ENCODE measurements at regions not wholly inside any gene's neighbourhood (a gene's known extent, or its start where the extent isn't known, plus 50 kb on each side); places are given as distances from the start of the nearest gene placed in this dataset.

DNA sequence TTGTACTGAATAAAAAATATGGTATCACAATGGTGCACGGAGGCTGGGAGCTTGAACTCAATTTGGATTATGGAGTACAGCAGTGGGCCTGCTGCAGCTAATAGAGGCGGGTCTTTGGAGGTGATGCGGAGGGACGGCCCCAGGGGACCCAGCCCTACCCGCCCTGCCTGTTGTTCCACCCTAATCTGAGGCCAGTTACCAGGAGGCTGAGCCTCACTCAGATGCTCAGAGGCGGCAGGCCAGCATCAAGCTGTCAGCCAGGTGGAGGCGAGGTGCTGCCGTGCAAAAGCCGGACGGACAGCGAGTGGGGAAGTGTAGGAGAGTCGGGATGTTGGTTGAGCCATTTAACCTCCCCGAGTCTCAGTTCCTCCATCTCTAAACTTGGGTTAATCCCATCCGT lies 218.5 kb upstream of the RGMA start:
- no peak overlapping the region for H3K27ac ChIP-seq (ENCODE audit: low read length, poor library complexity, severe bottlenecking)
- no peak for DNase-seq
- no peak overlapping the region for H3K4ac ChIP-seq (ENCODE audit: low read depth in 1 of 2, low read length in 2 of 2)
- H3K79me1 ChIP-seq (replicated peaks; ENCODE audit: low read length, poor library complexity, severe bottlenecking): no peaks in the 10 kb centered on the region
- H2BK5ac ChIP-seq (ENCODE audit: low read depth, low read length, poor library complexity, severe bottlenecking): no peak overlapping the region
- H4K91ac ChIP-seq (ENCODE audit: low read length): no peak overlapping the region
- no peak overlapping the region for H2AFZ ChIP-seq (ENCODE audit: low read depth, low read length)
- no peak overlapping the region for H3K9ac ChIP-seq (ENCODE audit: low read length)
- H2BK120ac ChIP-seq (ENCODE audit: low read depth, low read length): no peak overlapping the region
- H2AK5ac ChIP-seq (ENCODE audit: low read length, severe bottlenecking): no peak overlapping the region
- H3K23ac ChIP-seq (ENCODE audit: low read length in 2 of 2): no peak overlapping the region
- H4K8ac ChIP-seq (ENCODE audit: low read length): no peak overlapping the region
- H3K14ac ChIP-seq (ENCODE audit: low read length in 2 of 2): no peak overlapping the region
- H3K27me3 ChIP-seq (ENCODE audit: control insufficient read depth in 1 of 2, insufficient read depth in 1 of 2, low read length in 2 of 2): no peaks in the 10 kb centered on the region
- no peak overlapping the region for H3K4me3 ChIP-seq (ENCODE audit: insufficient read depth in 1 of 2, low read depth in 1 of 2, low read length in 2 of 2)
- no peak overlapping the region for H3K18ac ChIP-seq (ENCODE audit: low read depth in 1 of 2, low read length in 2 of 2)
- H3K9me3 ChIP-seq (ENCODE audit: control insufficient read depth, low read length): no peaks in the 10 kb centered on the region
- H3K4me1 ChIP-seq (ENCODE audit: control insufficient read depth, insufficient read depth, low read depth, low read length): peaks cover 1% of the 10 kb centered on the region
- H3K4me2 ChIP-seq (ENCODE audit: low read length, poor library complexity, severe bottlenecking): no peak overlapping the region
- no peak overlapping the region for H2BK12ac ChIP-seq (ENCODE audit: low read length in 2 of 2)
- 75% methylated on average over 14 of the region's 14 CpGs for WGBS
- no peak overlapping the region for H2BK15ac ChIP-seq (ENCODE audit: low read depth, poor library complexity, severe bottlenecking)
- no peaks in the 10 kb centered on the region for H3K36me3 ChIP-seq (ENCODE audit: control insufficient read depth in 1 of 2, insufficient read depth in 2 of 2, low read depth in 1 of 2, low read length in 2 of 2)

DNA sequence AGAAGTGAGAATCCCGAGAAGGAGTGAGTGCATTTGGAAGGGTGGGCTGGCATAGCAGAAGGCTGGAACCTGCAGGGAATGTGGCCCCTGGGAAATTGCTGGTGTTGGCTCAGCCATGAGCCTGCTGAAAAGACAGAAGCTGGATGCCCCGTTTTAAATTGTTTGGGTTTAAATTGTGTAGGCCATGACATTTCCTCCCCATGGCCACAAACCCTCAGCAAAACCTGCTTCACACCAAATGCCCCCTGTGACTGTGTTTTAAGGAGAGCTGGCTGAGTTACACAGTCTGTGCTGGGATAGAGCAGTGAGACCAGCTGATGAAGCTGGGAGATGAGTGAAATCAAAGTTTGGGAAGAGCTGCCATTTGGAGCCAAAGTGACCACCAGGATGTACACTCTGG lies 216.3 kb upstream of the RGMA start:
- no peak overlapping the region for H3K4ac ChIP-seq (ENCODE audit: low read depth in 1 of 2, low read length in 2 of 2)
- H3K4me2 ChIP-seq (ENCODE audit: low read length, poor library complexity, severe bottlenecking): no peak overlapping the region
- H3K27me3 ChIP-seq (ENCODE audit: control insufficient read depth in 1 of 2, insufficient read depth in 1 of 2, low read length in 2 of 2): no peaks in the 10 kb centered on the region
- H3K4me3 ChIP-seq (ENCODE audit: insufficient read depth in 1 of 2, low read depth in 1 of 2, low read length in 2 of 2): no peak overlapping the region
- no peak for DNase-seq
- 50% methylated on average over 1 of the region's 2 CpGs for WGBS
- H2AK5ac ChIP-seq (ENCODE audit: low read length, severe bottlenecking): no peak overlapping the region
- no peaks in the 10 kb centered on the region for H3K36me3 ChIP-seq (ENCODE audit: control insufficient read depth in 1 of 2, insufficient read depth in 2 of 2, low read depth in 1 of 2, low read length in 2 of 2)
- no peak overlapping the region for H2AFZ ChIP-seq (ENCODE audit: low read depth, low read length)
- H3K9ac ChIP-seq (ENCODE audit: low read length): no peak overlapping the region
- H3K14ac ChIP-seq (ENCODE audit: low read length in 2 of 2): no peak overlapping the region
- no peak overlapping the region for H2BK120ac ChIP-seq (ENCODE audit: low read depth, low read length)
- no peak overlapping the region for H4K8ac ChIP-seq (ENCODE audit: low read length)
- H2BK15ac ChIP-seq (ENCODE audit: low read depth, poor library complexity, severe bottlenecking): no peak overlapping the region
- H3K9me3 ChIP-seq (ENCODE audit: control insufficient read depth, low read length): no peaks in the 10 kb centered on the region
- no peak overlapping the region for H3K23ac ChIP-seq (ENCODE audit: low read length in 2 of 2)
- no peak overlapping the region for H3K18ac ChIP-seq (ENCODE audit: low read depth in 1 of 2, low read length in 2 of 2)
- H3K4me1 ChIP-seq (ENCODE audit: control insufficient read depth, insufficient read depth, low read depth, low read length): no peaks in the 10 kb centered on the region
- H3K79me1 ChIP-seq (replicated peaks; ENCODE audit: low read length, poor library complexity, severe bottlenecking): no peaks in the 10 kb centered on the region
- H3K27ac ChIP-seq (ENCODE audit: low read length, poor library complexity, severe bottlenecking): no peak overlapping the region
- no peak overlapping the region for H2BK5ac ChIP-seq (ENCODE audit: low read depth, low read length, poor library complexity, severe bottlenecking)
- no peak overlapping the region for H4K91ac ChIP-seq (ENCODE audit: low read length)
- no peak overlapping the region for H2BK12ac ChIP-seq (ENCODE audit: low read length in 2 of 2)

DNA sequence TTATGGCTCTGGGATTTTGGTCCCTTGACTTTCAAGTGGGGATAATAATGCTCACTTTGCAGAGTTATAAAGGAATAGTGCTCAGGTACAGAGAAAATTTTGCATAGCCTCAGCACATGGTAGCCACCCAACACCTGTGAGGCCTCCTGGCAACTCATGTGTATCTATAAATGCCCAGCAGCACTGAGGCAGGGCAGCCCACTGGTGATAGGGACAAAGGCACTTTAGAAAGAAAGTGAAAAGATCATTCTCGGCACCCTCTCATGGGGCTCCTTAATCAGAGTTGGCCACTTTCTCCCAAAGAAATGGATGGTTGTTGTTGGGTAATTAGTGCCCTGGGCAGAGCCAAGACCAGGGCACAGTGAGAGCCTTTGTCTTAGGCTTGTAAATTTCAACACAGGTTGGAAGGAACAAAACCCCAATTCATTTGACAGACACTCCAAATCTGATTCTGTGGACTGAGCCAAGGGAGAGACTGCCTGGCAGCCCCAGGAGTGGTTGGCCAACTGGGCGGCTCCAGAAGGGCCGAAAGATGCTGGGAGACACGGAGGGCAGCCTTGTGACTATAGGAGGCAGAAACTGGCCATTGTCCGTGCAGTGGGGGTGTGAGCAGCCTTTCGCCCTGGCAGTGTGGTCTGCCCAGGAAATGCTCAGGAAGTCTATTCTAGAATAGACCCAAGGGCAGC lies 213.2 kb upstream of the RGMA start:
- Histone ChIP-seq H3K4me3 (ENCODE audit: insufficient read depth in 1 of 2, low read depth in 1 of 2, low read length in 2 of 2) (no peak overlapping the region), H2AFZ (ENCODE audit: low read depth, low read length) (no peak overlapping the region), H3K4me2 (ENCODE audit: low read length, poor library complexity, severe bottlenecking) (no peak overlapping the region), H3K9ac (ENCODE audit: low read length) (no peak overlapping the region), H4K8ac (ENCODE audit: low read length) (no peak overlapping the region), H3K9me3 (ENCODE audit: control insufficient read depth, low read length) (no peaks in the 10 kb centered on the region), H3K36me3 (ENCODE audit: control insufficient read depth in 1 of 2, insufficient read depth in 2 of 2, low read depth in 1 of 2, low read length in 2 of 2) (no peaks in the 10 kb centered on the region), H2BK120ac (ENCODE audit: low read depth, low read length) (no peak overlapping the region), H2AK5ac (ENCODE audit: low read length, severe bottlenecking) (no peak overlapping the region), H3K4ac (ENCODE audit: low read depth in 1 of 2, low read length in 2 of 2) (no peak overlapping the region), H3K27me3 (ENCODE audit: control insufficient read depth in 1 of 2, insufficient read depth in 1 of 2, low read length in 2 of 2) (no peaks in the 10 kb centered on the region), H3K23ac (ENCODE audit: low read length in 2 of 2) (no peak overlapping the region), H3K79me1 (replicated peaks; ENCODE audit: low read length, poor library complexity, severe bottlenecking) (no peaks in the 10 kb centered on the region), H3K14ac (ENCODE audit: low read length in 2 of 2) (no peak overlapping the region), H2BK15ac (ENCODE audit: low read depth, poor library complexity, severe bottlenecking) (no peak overlapping the region), H2BK12ac (ENCODE audit: low read length in 2 of 2) (no peak overlapping the region), H4K91ac (ENCODE audit: low read length) (no peak overlapping the region), H3K27ac (ENCODE audit: low read length, poor library complexity, severe bottlenecking) (no peak overlapping the region), H3K4me1 (ENCODE audit: control insufficient read depth, insufficient read depth, low read depth, low read length) (peaks cover 2% of the 10 kb centered on the region), H2BK5ac (ENCODE audit: low read depth, low read length, poor library complexity, severe bottlenecking) (no peak overlapping the region), H3K18ac (ENCODE audit: low read depth in 1 of 2, low read length in 2 of 2) (no peak overlapping the region)
- 78% methylated on average over 6 of the region's 6 CpGs for WGBS
- no peak for DNase-seq

DNA sequence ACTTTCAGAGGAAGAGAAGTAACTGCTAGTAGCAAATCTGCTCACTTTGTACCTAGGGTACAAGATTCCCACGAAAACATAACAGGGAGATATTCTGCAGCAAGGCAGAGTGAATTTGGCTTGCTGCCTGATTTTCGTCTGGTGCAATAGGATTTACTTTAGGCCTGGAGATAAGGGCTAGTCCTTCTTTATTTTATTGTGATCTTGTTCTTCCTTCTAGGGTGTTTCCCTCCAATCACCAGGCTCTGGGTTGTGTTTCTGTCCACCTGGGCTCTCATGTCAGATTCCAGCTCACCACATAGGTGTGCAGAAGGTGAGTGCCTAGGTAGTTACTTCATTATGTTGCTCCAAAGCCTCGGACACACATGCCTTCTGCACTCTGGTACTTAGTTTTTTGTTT lies 211.8 kb upstream of the RGMA start:
- H3K4me3 ChIP-seq (ENCODE audit: insufficient read depth in 1 of 2, low read depth in 1 of 2, low read length in 2 of 2): no peak overlapping the region
- no peak overlapping the region for H2AFZ ChIP-seq (ENCODE audit: low read depth, low read length)
- no peaks in the 10 kb centered on the region for H3K9me3 ChIP-seq (ENCODE audit: control insufficient read depth, low read length)
- no peak overlapping the region for H3K23ac ChIP-seq (ENCODE audit: low read length in 2 of 2)
- H2BK120ac ChIP-seq (ENCODE audit: low read depth, low read length): no peak overlapping the region
- H3K79me1 ChIP-seq (replicated peaks; ENCODE audit: low read length, poor library complexity, severe bottlenecking): no peaks in the 10 kb centered on the region
- no peak overlapping the region for H4K8ac ChIP-seq (ENCODE audit: low read length)
- no peak overlapping the region for H2BK15ac ChIP-seq (ENCODE audit: low read depth, poor library complexity, severe bottlenecking)
- H4K91ac ChIP-seq (ENCODE audit: low read length): no peak overlapping the region
- H3K14ac ChIP-seq (ENCODE audit: low read length in 2 of 2): no peak overlapping the region
- H3K4me1 ChIP-seq (ENCODE audit: control insufficient read depth, insufficient read depth, low read depth, low read length): peaks cover 2% of the 10 kb centered on the region
- no peaks in the 10 kb centered on the region for H3K27me3 ChIP-seq (ENCODE audit: control insufficient read depth in 1 of 2, insufficient read depth in 1 of 2, low read length in 2 of 2)
- H3K18ac ChIP-seq (ENCODE audit: low read depth in 1 of 2, low read length in 2 of 2): no peak overlapping the region
- H3K27ac ChIP-seq (ENCODE audit: low read length, poor library complexity, severe bottlenecking): no peak overlapping the region
- H2AK5ac ChIP-seq (ENCODE audit: low read length, severe bottlenecking): no peak overlapping the region
- H3K4me2 ChIP-seq (ENCODE audit: low read length, poor library complexity, severe bottlenecking): no peak overlapping the region
- no peak overlapping the region for H3K4ac ChIP-seq (ENCODE audit: low read depth in 1 of 2, low read length in 2 of 2)
- no peaks in the 10 kb centered on the region for H3K36me3 ChIP-seq (ENCODE audit: control insufficient read depth in 1 of 2, insufficient read depth in 2 of 2, low read depth in 1 of 2, low read length in 2 of 2)
- WGBS: 66% methylated on average over 2 of the region's 3 CpGs
- DNase-seq: no peak
- H3K9ac ChIP-seq (ENCODE audit: low read length): no peak overlapping the region
- H2BK5ac ChIP-seq (ENCODE audit: low read depth, low read length, poor library complexity, severe bottlenecking): no peak overlapping the region
- no peak overlapping the region for H2BK12ac ChIP-seq (ENCODE audit: low read length in 2 of 2)
